ENCODE measurements at regions not wholly inside any gene's neighbourhood (a gene's known extent, or its start where the extent isn't known, plus 50 kb on each side); places are given as distances from the start of the nearest gene placed in this dataset.

DNA sequence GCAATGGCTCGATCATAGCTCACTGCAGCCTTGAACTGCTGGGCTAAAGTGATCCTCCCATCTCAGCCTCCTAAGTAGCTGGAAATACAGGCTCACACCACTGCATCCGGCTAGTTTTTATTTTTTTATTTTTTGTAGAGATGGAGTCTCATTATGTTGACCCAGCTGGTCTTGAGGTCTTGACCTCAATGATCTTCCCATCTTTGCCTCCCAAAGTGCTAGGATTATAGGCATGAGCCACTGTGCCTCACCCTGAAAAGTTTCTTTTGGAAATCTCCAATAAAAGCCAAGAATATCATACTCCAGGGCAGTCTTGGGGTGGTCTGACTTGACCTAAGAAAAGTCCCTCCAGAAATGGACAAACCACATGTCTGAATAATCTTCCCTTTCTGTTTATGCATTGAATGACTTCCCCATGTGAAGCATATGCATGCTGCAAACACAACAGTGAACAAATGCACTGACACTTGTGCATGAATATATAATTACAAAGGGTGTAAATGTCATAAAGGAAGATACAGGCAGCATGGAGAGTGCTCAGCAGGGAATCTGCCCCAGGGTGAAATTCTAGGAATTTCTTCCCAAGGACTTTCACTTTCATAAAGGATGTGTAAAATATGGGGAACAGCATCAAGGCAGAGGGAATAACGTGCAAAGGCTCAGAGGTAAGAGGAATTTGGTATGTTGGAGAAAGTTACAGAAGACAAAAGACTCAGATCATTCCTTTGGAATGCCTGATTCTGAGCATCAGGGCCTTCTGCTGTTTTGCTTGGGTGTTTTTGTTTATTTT, 142.4 kb upstream of the LYZL1 start:
- Histone ChIP-seq H3K27me3 (no peaks in the 10 kb centered on the region), H3K4me1 (peaks cover 0 to 18% (median 7%) of the 10 kb centered on the region in 4 donors), H3K27ac (no peak overlapping the region), H3K9me3 (no peaks in the 10 kb centered on the region), H3K4me3 (no peak overlapping the region), H3K36me3 (no peaks in the 10 kb centered on the region)
- intact Hi-C loops (cut with DNase I; ENCODE audit: low total_unique reads) = no loop called here
- 83 to 91% (median 88%) methylated on average over 3 of the region's 3 CpGs for WGBS, 5 donors
- DNase-seq = no peak
- TF ChIP-seq POLR2AphosphoS5 (IDR thresholded peaks at IDR 0.05) (no peak), EP300 (IDR thresholded peaks at IDR 0.05) (no peak), POLR2A (IDR thresholded peaks at IDR 0.05) (no peak)
- TF ChIP-seq, protein P1, sequence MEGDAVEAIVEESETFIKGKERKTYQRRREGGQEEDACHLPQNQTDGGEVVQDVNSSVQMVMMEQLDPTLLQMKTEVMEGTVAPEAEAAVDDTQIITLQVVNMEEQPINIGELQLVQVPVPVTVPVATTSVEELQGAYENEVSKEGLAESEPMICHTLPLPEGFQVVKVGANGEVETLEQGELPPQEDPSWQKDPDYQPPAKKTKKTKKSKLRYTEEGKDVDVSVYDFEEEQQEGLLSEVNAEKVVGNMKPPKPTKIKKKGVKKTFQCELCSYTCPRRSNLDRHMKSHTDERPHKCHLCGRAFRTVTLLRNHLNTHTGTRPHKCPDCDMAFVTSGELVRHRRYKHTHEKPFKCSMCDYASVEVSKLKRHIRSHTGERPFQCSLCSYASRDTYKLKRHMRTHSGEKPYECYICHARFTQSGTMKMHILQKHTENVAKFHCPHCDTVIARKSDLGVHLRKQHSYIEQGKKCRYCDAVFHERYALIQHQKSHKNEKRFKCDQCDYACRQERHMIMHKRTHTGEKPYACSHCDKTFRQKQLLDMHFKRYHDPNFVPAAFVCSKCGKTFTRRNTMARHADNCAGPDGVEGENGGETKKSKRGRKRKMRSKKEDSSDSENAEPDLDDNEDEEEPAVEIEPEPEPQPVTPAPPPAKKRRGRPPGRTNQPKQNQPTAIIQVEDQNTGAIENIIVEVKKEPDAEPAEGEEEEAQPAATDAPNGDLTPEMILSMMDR (IDR thresholded peaks at IDR 0.05) = no peak

DNA sequence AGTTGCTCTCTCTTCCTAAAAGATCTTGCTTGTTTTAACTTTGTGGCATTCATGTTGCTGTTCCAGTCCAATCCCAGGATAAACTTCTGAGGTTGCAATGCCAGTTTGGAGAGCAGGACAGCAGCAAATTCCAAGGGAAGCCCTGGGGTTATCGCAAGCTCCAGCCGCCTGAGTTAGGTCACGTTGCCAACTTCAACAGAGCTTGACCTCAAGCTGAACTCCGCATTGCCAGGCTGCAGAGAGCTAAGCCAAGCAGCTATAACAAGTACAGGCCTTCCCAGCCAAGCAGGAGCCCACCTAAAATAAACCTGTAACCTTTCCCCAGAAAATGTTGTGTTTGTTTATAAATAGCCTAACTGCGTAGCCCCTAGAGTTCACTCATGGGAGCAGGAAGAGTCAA, 138.9 kb upstream of the LYZL1 start:
- peak; percentile 54 to 68 for DNase-seq
- Histone ChIP-seq H3K27me3 (no peaks in the 10 kb centered on the region), H3K36me3 (no peaks in the 10 kb centered on the region), H3K9me3 (no peaks in the 10 kb centered on the region), H3K27ac (no peak overlapping the region), H3K4me1 (peaks cover 0 to 8% (median 4%) of the 10 kb centered on the region in 4 donors), H3K4me3 (no peak overlapping the region)
- 21 to 67% (median 42%) methylated on average over 5 of the region's 5 CpGs for WGBS, 5 donors
- intact Hi-C loops (cut with DNase I; ENCODE audit: low total_unique reads) = no loop called here
- TF ChIP-seq POLR2AphosphoS5 (IDR thresholded peaks at IDR 0.05) (peak in 1 of 3 donors; percentile 24), POLR2A (IDR thresholded peaks at IDR 0.05) (no peak)

- 83 to 100% (median 94%) methylated on average over 1 of the region's 1 CpG for WGBS, 5 donors
- TF ChIP-seq POLR2AphosphoS5 (IDR thresholded peaks at IDR 0.05) = no peak
- TF ChIP-seq EP300 (IDR thresholded peaks at IDR 0.05) = no peak
- no peak for TF ChIP-seq POLR2A (IDR thresholded peaks at IDR 0.05)
- TF ChIP-seq, protein P1 (IDR thresholded peaks at IDR 0.05) = no peak
- no peak for DNase-seq
- H3K27ac ChIP-seq = no peak overlapping the region
- H3K4me1 ChIP-seq = peaks cover 0 to 8% (median 4%) of the 10 kb centered on the region in 4 donors
- H3K36me3 ChIP-seq = no peaks in the 10 kb centered on the region
- no peaks in the 10 kb centered on the region for H3K9me3 ChIP-seq
- no peaks in the 10 kb centered on the region for H3K27me3 ChIP-seq
- H3K4me3 ChIP-seq = no peak overlapping the region
- intact Hi-C loops (cut with DNase I; ENCODE audit: low total_unique reads) = no loop called here
These were observed 137.9 kb upstream of the LYZL1 start for GRCh38 chr10:29151005-29151404.

DNA sequence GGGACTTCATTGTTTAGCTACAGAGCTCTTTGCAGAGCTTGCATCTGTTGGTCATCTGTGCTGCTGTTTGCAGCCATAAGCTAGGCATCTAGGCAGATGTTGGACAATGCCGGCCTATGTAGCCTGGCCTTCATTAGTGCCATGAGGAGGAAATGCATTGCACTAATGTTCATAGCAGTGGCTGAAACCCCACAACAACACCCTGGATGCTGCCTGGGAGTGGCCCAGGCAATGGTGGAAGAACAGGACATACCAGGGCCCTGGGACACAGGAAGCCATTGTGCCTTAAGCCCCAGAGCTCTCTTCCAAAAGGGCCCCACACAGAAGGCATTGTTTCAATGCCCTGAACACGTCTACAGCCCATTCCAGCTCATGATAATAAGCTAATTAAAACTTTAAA, 131.5 kb upstream of the LYZL1 start:
- Histone ChIP-seq H3K9me3 (no peaks in the 10 kb centered on the region), H3K4me3 (no peak overlapping the region), H3K36me3 (no peaks in the 10 kb centered on the region), H3K27ac (no peak overlapping the region), H3K27me3 (no peaks in the 10 kb centered on the region), H3K4me1 (no peaks in the 10 kb centered on the region)
- peak in 1 of 2 donors; percentile 31 for DNase-seq
- intact Hi-C loops (cut with DNase I; ENCODE audit: low total_unique reads) = no loop called here
- no peak for TF ChIP-seq POLR2A (IDR thresholded peaks at IDR 0.05)
- TF ChIP-seq, protein P1 (IDR thresholded peaks at IDR 0.05) = no peak
- no peak for TF ChIP-seq POLR2AphosphoS5 (IDR thresholded peaks at IDR 0.05)
- no peak for TF ChIP-seq EP300 (IDR thresholded peaks at IDR 0.05)
- WGBS, 5 donors = 73 to 90% (median 78%) methylated on average over 2 of the region's 2 CpGs

DNA sequence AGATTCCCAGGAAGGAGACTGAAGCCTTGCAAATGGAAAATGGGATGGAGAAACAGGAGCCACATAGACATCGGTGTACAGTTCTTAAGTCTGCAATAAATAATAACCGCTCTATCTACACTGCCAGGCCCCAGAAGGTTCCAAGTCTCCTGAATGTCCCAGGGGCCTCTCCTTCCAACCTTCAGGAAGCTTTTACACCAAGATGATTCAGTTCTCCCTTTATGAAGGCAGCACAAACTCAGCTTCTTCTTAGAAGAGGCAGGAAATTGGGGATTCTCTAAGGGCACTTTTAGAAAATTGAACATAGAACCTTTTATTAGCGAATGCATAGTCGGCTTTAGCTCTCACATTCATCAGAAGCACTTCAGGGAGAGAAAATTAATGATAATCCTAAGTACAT, 130.8 kb upstream of the LYZL1 start:
- Histone ChIP-seq H3K4me3 (no peak overlapping the region), H3K27me3 (no peaks in the 10 kb centered on the region), H3K9me3 (no peaks in the 10 kb centered on the region), H3K4me1 (no peaks in the 10 kb centered on the region), H3K36me3 (no peaks in the 10 kb centered on the region), H3K27ac (no peak overlapping the region)
- no peak for TF ChIP-seq POLR2AphosphoS5 (IDR thresholded peaks at IDR 0.05)
- TF ChIP-seq EP300 (IDR thresholded peaks at IDR 0.05) = no peak
- TF ChIP-seq, protein P1 (IDR thresholded peaks at IDR 0.05) = no peak
- no peak for TF ChIP-seq POLR2A (IDR thresholded peaks at IDR 0.05)
- no peak for DNase-seq
- intact Hi-C loops (cut with DNase I; ENCODE audit: low total_unique reads) = no loop called here
- 87 to 96% (median 92%) methylated on average over 4 of the region's 4 CpGs for WGBS, 5 donors

All from stomach (tissue), 8 donors.